PFSK-1 (cell line): ENCODE measurements at regions not wholly inside any gene's neighbourhood (a gene's known extent, or its start where the extent isn't known, plus 50 kb on each side); places are given as distances from the start of the nearest gene placed in this dataset.

ENCODE experiments used
- POLR2AphosphoS5 ChIP-seq: IDR thresholded peaks from 2 replicates; pipeline ENCODE4 v1.6.1; 2012; ENCODE audit warnings: low read depth, mild to moderate bottlenecking, control low read depth, low read length, moderate library complexity
- TF ChIP-seq, protein P1 (sequence below), 2 experiments: IDR thresholded peaks; 2 replicates each; pipeline versions ENCODE4 v1.6.1 to v1.8.0; 2011 to 2012; ENCODE audit warnings: low read depth in 2 of 2, low read length in 2 of 2, control low read depth in 1 of 2, inconsistent platforms in 1 of 2, mild to moderate bottlenecking in 1 of 2, moderate library complexity in 1 of 2; ENCODE audit not compliant: insufficient read depth in 1 of 2

DNA sequence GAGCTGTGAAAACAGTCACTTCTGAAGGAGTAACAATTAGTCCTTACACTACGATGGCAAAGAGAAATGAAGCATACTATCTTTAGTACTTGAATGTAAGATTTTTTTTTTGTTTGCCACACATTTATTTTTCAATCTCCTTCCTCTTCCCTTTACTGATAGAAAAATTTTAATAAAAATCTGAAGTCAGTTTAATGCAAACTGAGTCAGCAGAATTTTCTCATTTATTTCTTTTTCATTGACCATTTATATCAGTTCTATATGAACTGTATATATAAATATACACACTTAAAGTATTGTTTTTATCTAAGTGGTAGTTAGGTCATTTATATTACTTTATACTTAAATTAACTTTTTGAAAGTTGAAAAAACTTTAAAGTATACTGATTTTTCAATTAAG lies 1009.1 kb upstream of the SPRY2 start:
- TF ChIP-seq, protein P1, sequence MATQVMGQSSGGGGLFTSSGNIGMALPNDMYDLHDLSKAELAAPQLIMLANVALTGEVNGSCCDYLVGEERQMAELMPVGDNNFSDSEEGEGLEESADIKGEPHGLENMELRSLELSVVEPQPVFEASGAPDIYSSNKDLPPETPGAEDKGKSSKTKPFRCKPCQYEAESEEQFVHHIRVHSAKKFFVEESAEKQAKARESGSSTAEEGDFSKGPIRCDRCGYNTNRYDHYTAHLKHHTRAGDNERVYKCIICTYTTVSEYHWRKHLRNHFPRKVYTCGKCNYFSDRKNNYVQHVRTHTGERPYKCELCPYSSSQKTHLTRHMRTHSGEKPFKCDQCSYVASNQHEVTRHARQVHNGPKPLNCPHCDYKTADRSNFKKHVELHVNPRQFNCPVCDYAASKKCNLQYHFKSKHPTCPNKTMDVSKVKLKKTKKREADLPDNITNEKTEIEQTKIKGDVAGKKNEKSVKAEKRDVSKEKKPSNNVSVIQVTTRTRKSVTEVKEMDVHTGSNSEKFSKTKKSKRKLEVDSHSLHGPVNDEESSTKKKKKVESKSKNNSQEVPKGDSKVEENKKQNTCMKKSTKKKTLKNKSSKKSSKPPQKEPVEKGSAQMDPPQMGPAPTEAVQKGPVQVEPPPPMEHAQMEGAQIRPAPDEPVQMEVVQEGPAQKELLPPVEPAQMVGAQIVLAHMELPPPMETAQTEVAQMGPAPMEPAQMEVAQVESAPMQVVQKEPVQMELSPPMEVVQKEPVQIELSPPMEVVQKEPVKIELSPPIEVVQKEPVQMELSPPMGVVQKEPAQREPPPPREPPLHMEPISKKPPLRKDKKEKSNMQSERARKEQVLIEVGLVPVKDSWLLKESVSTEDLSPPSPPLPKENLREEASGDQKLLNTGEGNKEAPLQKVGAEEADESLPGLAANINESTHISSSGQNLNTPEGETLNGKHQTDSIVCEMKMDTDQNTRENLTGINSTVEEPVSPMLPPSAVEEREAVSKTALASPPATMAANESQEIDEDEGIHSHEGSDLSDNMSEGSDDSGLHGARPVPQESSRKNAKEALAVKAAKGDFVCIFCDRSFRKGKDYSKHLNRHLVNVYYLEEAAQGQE (IDR thresholded peaks at IDR 0.05; ENCODE audit: insufficient read depth in 1 of 2, low read depth in 2 of 2, low read length in 2 of 2), result no peak
- TF ChIP-seq POLR2AphosphoS5, result no peak
